ENCODE measurements at regions not wholly inside any gene's neighbourhood (a gene's known extent, or its start where the extent isn't known, plus 50 kb on each side); places are given as distances from the start of the nearest gene placed in this dataset.

- no peak for TF ChIP-seq CTCF (IDR thresholded peaks at IDR 0.05; ENCODE audit: low read length)
- no peak for TF ChIP-seq EZH2 (optimal IDR thresholded peaks at IDR 0.05; ENCODE audit: low read depth, low read length)
Observed at GRCh38 chr18:64490207-64490606, 341.3 kb upstream of the LINC00305 start.

Data from MM.1S (cell line).